ENCODE measurements at regions not wholly inside any gene's neighbourhood (a gene's known extent, or its start where the extent isn't known, plus 50 kb on each side); places are given as distances from the start of the nearest gene placed in this dataset.

DNA sequence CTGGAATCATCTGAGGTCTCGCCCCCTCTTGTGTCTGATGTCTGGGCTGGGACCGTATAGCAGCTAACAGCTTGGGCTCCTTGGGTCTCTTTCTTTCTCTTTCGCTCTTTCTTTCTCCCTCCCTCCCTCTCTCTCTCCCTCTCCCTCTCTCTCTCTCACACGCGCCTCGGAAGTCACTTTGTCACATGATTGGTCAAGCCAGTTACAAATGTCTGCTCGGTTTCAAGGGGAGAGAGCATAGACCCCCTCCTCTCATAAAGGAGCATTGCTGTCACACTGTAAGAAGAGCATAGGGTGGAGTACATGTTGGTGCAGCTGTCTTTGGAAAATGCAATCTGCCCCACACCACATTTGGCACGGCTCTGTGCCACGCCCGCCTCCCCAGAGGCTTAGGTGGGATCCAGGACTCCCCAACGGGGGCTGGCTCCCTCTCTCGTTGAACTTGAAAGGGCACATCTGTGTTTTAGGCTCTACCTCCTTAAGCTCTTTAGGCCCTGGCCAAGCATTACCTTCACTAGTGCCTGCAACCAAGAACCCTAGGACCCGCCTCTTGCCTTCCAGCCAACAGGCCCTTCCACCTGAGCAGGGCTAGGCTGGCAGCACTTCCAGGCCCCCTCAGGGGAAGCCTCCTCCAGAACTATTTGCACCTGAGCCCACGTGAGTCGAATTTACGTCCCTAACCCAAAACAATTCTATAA lies 61.9 kb upstream of the CACUL1 start:
- no peak for TF ChIP-seq GATA2 (CRISPR knock-in tag; IDR thresholded peaks at IDR 0.05)
- TF ChIP-seq POLR2AphosphoS5 (IDR thresholded peaks at IDR 0.05; ENCODE audit: low read depth, low read length): no peak
- TF ChIP-seq, protein P1, sequence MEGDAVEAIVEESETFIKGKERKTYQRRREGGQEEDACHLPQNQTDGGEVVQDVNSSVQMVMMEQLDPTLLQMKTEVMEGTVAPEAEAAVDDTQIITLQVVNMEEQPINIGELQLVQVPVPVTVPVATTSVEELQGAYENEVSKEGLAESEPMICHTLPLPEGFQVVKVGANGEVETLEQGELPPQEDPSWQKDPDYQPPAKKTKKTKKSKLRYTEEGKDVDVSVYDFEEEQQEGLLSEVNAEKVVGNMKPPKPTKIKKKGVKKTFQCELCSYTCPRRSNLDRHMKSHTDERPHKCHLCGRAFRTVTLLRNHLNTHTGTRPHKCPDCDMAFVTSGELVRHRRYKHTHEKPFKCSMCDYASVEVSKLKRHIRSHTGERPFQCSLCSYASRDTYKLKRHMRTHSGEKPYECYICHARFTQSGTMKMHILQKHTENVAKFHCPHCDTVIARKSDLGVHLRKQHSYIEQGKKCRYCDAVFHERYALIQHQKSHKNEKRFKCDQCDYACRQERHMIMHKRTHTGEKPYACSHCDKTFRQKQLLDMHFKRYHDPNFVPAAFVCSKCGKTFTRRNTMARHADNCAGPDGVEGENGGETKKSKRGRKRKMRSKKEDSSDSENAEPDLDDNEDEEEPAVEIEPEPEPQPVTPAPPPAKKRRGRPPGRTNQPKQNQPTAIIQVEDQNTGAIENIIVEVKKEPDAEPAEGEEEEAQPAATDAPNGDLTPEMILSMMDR (IDR thresholded peaks at IDR 0.05): no peak
- no peak for TF ChIP-seq RAD21 (IDR thresholded peaks at IDR 0.05; ENCODE audit: low read length)
